GM18519 (cell line): ENCODE measurements at regions not wholly inside any gene's neighbourhood (a gene's known extent, or its start where the extent isn't known, plus 50 kb on each side); places are given as distances from the start of the nearest gene placed in this dataset.
"Not testable (repeated sequence)": the region's sequence is repeated elsewhere in the genome, so short reads cannot be mapped to it uniquely, and the experiment has no call there.

ENCODE experiments used
- ATAC-seq: cut with Tn5 transposase; IDR thresholded peaks from one replicate; pipeline ENCODE4 v1.9.1; 2021; ENCODE audit warnings: mild to moderate bottlenecking, moderate library complexity; ENCODE audit not compliant: unreplicated experiment, low FRiP score

DNA sequence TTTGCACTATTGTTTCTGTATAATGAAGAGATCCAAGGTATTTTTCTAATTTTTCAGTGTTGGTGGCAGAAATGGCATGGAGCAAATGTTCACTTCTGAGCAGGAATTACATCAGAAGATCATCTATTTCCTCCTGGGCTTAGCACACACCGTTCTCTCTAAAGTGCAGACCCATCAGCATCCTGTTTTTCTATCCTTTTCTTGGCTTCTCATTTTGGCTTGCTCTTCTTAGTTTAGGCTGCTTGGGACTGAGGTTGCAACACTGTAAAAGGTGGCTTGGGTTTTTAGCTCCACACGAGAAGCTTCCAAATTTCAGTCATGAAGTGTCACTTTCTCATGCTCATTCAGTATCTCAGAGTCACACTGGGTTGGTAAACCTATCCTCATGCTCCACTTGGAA is 79.9 kb upstream of the SMIM30 start:
- no peak for ATAC-seq

DNA sequence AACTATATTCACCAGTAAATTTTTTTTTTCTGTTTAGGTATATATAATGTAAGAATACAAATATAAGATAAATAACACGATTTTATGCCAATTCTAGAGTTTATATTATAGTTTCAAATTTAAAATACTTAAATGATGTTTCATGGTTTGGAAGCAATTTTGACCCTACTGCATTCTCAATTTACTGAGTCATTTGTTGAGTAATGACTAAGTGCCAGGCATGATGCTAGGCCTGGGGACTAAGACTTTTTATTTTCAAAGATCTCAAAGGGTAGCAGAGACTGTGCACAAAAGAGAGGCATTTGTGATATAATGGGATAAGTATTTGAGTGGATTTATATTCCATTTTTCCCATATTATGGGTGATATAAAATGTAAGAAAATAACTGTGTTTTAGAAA is 78.9 kb upstream of the SMIM30 start:
- no peak for ATAC-seq

DNA sequence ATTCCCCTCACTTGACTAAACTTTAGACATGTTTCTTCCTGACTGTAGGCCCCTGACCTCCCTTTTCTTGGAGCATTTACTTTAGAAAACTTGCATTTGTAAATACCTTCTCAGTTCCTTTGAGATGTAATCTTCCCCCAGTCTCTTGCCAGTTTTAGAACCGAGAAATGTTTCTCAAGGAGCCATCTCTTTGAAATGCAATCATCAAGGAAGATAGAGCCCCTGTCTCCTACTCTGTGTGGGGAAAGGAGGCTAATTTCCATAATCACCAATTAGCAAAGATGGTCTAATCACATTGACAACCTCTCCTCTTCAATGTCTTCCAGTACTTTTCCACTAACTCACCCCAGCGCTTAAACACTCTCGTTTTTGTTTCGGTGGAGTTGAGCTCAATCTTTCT is 70.0 kb upstream of the SMIM30 start:
- ATAC-seq: no peak

DNA sequence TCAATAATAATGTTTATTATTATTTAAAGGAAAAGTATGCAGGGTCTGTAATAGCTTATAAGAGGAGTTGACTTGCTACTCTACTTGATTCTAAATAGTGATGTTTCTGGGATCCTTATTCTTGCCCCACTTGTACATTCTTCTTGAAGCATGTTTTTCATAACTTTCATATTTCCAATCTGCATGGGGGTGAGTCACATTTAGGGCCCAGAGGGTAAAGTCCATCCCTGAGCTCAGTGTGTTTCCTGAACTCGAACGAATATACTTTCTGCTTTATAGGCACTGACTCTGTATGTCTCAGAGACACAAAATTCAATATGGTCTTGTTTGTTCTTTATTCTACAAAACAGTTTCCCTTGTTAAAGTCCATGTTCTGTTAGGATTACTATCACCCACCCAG is 61.0 kb upstream of the SMIM30 start:
- ATAC-seq: no peak

DNA sequence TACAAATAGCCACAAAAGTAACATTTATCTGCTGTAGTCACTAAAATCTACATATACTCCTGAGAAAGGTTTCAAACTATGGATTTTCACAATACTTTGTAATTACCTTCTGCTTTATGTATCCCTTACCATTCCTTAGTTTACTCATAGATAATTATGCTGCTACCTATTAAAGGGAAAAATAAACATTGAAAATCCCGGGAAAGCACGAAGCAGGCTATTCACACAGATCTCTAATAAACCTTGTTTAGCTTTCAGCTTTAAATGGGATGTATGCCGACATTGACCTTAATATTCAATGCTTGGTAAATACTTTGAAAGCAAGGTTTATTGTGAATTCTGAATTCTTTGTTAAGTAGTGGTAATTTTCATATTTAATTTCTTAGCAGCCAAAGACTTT is 58.5 kb upstream of the SMIM30 start:
- no peak for ATAC-seq

DNA sequence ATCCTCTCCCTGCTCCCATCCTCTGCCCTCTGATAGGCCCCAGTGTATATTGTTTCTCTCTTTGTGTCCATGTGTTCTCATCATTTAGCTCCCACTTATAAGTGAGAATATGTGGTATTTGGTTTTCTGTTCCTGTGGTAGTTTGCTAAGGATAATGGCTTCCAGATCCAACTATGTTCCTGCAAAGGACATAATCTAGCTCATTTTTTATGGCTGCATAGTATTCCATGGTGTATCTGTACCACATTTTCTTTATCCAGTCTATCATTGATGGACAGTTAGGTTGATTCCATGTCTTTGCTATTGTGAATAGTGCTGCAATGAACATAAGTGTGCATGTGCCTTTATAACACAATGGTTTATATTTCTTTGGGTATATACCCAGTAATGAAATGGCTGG is 57.8 kb upstream of the SMIM30 start:
- not testable (repeated sequence) for ATAC-seq

DNA sequence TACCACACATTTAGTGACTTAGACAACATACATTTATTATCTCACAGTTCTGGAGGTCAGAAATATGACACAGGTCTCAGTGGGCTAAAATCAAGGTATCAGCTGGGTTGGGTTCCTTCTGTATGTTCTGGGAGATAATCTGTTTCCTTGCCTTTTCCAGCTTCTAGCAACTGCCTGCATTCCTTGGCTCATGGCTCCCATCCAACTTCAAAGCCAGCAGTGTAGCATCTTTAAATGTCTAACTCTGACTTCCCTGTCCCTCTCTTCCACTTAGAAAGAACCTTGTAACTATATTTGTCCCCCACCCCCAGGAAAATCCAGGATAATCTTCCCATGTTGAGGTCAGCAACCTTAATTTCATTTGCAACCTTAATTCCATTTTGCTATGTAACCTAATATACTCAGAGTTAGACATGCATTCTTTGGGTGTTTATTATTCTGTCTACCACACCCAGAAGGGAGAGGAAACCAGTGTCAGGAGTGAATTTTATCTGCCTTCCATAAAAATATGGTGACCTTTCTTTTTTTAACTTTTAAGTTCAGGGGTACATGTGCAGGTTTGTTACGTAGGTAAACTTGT is 57.3 kb upstream of the SMIM30 start:
- ATAC-seq: no peak

DNA sequence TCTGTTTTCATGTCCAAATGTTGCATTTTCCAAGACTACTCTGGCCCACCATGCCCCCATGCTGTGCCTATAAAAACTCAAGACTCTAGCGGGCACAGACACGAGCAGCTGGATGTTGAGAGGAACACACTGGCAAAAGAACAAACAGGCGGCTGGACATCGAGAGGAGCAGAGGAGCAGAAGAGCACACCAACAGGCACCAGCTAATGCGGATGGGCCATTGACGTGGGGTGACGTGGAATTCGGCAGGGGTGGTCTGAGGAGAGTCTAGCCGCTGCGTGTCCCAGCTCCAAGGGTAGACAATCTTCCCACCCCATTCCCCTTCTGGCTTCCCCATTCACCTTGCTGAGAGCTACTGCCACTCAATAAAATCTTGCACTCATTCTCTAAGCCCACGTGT is 54.4 kb upstream of the SMIM30 start:
- no peak for ATAC-seq

DNA sequence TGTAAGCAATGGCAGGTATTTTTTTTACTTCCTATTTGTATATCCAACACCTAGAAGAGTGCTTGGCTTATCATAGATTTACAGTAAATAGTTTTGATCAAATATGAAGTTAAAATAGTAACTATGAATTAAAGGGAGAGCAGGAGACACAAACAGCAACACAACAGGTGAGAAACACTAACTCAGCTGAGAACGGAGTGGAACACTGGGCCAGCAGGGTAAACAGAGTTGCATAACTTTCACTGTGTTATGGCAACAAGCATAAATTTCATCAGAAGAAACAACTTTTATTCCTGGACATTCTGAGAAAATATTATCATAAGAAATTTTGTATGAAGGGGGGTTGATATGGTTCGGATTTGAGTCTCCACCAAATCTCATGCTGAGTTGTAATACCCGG is 52.2 kb upstream of the SMIM30 start:
- ATAC-seq: no peak
